Thyroid gland (tissue), 4 donors: ENCODE measurements at regions not wholly inside any gene's neighbourhood (a gene's known extent, or its start where the extent isn't known, plus 50 kb on each side); places are given as distances from the start of the nearest gene placed in this dataset.
"Not testable (repeated sequence)": the region's sequence is repeated elsewhere in the genome, so short reads cannot be mapped to it uniquely, and the experiment has no call there.

Experiments
- DNase-seq, 2 donors: peaks; one replicate each; pipeline ENCODE4 v3.0.0-alpha.2; 2019
- H3K27ac ChIP-seq, 3 donors: fragments of 200-600 bp; sonication (generic); 1 replicate in 2 of 3; 2 replicates in 1 of 3; pipeline ENCODE4 v1.5.1; 2016 to 2019; ENCODE audit warnings: mild to moderate bottlenecking in 1 of 3, moderate library complexity in 1 of 3
- H3K27me3 ChIP-seq: fragments of 200-600 bp; sonication (generic); one replicate; pipeline ENCODE4 v1.5.1; 2019
- H3K36me3 ChIP-seq, 2 donors: fragments of 200-600 bp; sonication (generic); one replicate each; pipeline ENCODE4 v1.5.1; 2016 to 2019
- H3K4me1 ChIP-seq, 2 donors: fragments of 200-600 bp; sonication (generic); one replicate each; pipeline ENCODE4 v1.5.1; 2017 to 2019
- H3K4me3 ChIP-seq, 3 donors: fragments of 200-600 bp; sonication (generic); replicated peaks in 1 of 3; 1 replicate in 2 of 3; 2 replicates in 1 of 3; pipeline ENCODE4 v1.5.1; 2016; ENCODE audit warnings: mild to moderate bottlenecking in 1 of 3
- H3K9me3 ChIP-seq: fragments of 200-600 bp; sonication (generic); one replicate; pipeline ENCODE4 v1.5.1; 2017
- POLR2A ChIP-seq, 2 donors: fragments of 450-650 bp; IDR thresholded peaks; one replicate each; pipeline ENCODE4 v1.6.1; 2017; ENCODE audit warnings: antibody characterized with exemption in 2 of 2, mild to moderate bottlenecking in 2 of 2, moderate library complexity in 1 of 2
- WGBS, 2 donors: methylation state at CpG; one replicate each; pipeline ENCODE4 v1.1.5; 2017; 5-methylcytosine and 5-hydroxymethylcytosine counted together
- intact Hi-C: fragments of 100-400 bp; cut with DNase I; formaldehyde crosslinking; loops from one replicate; pipeline ENCODE4 v1.15.1; 2023
- TF ChIP-seq, protein P1 (sequence below), 6 experiments: fragments of 200-600 bp in 3 of 6; fragments of 450-650 bp in 3 of 6; sonication (generic) in 3 of 6; IDR thresholded peaks; one replicate each; pipeline ENCODE4 v1.5.1; 2016 to 2019; ENCODE audit warnings: antibody characterized with exemption in 6 of 6, mild to moderate bottlenecking in 2 of 6, inconsistent platforms in 1 of 6, moderate library complexity in 1 of 6

DNA sequence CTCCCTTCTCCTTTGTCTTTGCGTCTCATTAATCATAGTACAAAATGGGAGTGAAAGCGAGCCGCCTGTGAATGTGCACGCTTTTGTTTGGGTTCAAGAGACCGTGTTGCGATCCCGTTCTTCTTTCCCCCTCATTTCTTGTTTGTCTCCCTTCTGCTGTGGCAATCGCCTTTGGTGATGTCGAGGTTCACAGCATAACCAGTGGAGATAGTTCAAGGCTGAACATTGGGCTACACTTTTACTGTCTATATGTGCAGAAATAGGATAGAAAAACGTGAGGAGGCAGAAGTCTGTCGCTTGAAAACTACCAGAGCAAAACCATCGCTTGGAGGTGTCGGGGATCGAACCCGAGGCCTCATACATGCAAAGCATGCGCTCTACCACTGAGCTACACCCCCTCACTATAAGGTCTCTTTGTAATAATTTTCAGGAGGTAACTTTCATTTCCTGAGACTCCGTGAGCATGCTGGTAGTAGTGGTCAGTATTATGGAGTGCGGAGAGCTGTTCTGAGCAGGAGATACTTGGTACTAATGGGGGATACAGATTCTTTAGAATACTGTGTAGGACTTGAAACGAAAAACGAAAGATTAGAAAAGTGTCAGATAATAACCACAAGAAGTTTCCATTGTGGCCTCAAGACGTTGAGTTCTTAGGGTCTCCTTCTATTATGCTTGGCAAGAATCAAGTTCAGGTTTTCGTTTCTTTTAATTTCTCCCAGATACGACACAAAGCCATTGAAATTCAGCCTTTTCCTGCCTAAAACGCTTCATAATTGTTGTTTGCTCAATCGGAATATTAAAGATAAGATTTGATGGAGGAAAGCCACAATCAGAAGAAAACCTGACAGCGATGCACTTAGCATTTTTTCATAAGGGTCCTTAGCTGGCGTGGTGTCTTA lies 106.6 kb downstream of the TRIM27 start:
- DNase-seq, result no peak
- H3K4me3 ChIP-seq, result no peak overlapping the region
- H3K27me3 ChIP-seq, result peaks cover 32% of the 10 kb centered on the region
- H3K27ac ChIP-seq, result no peak overlapping the region
- no peaks in the 10 kb centered on the region for H3K4me1 ChIP-seq
- intact Hi-C loops, result no loop called here
- H3K9me3 ChIP-seq, result no peaks in the 10 kb centered on the region
- WGBS, 2 donors, result 6 to 7% methylated on average over 27 of the region's 27 CpGs
- TF ChIP-seq POLR2A (IDR thresholded peaks at IDR 0.05), result no peak
- TF ChIP-seq, protein P1, sequence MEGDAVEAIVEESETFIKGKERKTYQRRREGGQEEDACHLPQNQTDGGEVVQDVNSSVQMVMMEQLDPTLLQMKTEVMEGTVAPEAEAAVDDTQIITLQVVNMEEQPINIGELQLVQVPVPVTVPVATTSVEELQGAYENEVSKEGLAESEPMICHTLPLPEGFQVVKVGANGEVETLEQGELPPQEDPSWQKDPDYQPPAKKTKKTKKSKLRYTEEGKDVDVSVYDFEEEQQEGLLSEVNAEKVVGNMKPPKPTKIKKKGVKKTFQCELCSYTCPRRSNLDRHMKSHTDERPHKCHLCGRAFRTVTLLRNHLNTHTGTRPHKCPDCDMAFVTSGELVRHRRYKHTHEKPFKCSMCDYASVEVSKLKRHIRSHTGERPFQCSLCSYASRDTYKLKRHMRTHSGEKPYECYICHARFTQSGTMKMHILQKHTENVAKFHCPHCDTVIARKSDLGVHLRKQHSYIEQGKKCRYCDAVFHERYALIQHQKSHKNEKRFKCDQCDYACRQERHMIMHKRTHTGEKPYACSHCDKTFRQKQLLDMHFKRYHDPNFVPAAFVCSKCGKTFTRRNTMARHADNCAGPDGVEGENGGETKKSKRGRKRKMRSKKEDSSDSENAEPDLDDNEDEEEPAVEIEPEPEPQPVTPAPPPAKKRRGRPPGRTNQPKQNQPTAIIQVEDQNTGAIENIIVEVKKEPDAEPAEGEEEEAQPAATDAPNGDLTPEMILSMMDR (IDR thresholded peaks at IDR 0.05), result no peak
- no peaks in the 10 kb centered on the region for H3K36me3 ChIP-seq

DNA sequence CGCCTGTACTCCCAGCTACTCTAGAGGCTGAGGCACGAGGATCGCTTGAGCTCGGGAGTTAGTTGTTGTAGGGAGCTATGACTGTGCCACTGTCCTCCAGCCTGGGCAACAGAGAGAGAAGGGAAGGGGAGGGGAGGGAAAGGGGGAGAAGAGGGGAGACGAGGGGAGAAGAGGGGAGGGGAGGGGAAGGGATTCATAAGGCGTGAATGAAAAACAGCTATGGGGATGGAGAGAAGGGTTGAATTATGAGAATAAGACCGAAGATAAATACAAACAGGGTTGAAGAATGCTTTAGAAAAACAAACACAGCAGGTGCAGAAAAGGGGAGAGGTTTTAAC lies 106.0 kb downstream of the TRIM27 start:
- Histone ChIP-seq H3K27ac (no peak overlapping the region), H3K4me3 (no peak overlapping the region), H3K4me1 (no peaks in the 10 kb centered on the region), H3K36me3 (no peaks in the 10 kb centered on the region), H3K9me3 (no peaks in the 10 kb centered on the region), H3K27me3 (peaks cover 26% of the 10 kb centered on the region)
- WGBS, 2 donors, result 10% methylated on average over 7 of the region's 7 CpGs
- DNase-seq, result no peak
- intact Hi-C loops, result no loop called here
- no peak for TF ChIP-seq POLR2A (IDR thresholded peaks at IDR 0.05)
- TF ChIP-seq, protein P1 (IDR thresholded peaks at IDR 0.05), result no peak

DNA sequence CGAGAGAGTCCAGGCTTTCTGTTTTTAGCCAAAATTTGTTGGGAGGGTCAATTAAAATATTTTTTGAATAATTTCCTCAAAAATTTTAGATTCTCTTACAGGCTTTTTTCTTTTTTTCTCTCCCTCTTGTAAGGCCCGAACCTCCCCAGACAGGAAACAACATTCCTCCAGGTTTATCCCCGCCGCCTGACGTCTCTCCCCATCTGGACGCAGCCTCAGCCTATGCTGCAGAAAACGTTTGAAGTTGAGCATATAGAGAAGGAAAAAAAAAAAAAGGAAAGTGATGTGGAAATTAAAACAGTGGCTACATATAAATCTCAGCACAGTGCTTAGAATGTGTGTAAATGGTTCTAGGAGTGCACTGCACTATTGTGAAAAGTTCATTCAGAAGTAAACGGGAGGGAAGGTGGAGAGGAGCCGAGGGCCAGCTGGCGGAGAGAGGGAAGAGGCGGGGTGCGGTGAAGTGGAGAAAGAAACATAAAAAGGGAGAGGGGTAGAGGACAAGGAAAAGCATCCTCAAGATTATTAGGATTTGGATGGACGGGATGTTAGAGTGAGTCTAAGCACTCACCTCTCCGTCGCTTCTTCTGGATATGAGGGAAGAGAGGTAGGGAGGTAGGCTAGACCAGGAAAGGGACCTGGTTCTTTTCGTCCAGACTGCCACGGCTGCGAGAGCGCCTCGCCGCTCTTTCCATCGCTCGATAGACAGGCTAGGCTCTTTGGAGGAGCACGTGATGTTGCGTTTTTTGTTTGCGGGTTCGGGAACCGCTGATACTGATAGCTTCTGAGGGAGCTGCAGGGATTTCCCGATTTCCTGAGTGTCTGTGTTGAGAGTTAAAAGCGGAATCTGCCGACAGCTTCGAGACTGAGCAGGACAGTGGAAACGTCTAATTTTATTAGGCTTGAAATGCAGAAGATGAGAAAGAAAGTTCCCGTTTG lies 98.7 kb downstream of the TRIM27 start:
- no peaks in the 10 kb centered on the region for H3K9me3 ChIP-seq
- intact Hi-C loops, result no loop called here
- no peaks in the 10 kb centered on the region for H3K36me3 ChIP-seq
- WGBS, 2 donors, result 4% methylated on average over 34 of the region's 34 CpGs
- no peak for DNase-seq
- H3K4me1 ChIP-seq, result peaks cover 0 to 5% of the 10 kb centered on the region in 2 donors
- peaks cover 10% of the 10 kb centered on the region for H3K27me3 ChIP-seq
- no peak overlapping the region for H3K4me3 ChIP-seq
- TF ChIP-seq, protein P1 (IDR thresholded peaks at IDR 0.05), result no peak
- TF ChIP-seq POLR2A (IDR thresholded peaks at IDR 0.05), result no peak
- no peak overlapping the region for H3K27ac ChIP-seq

- intact Hi-C loops, result no loop called here
- Histone ChIP-seq H3K9me3 (no peaks in the 10 kb centered on the region), H3K4me3 (no peak overlapping the region), H3K4me1 (peaks cover 0 to 5% of the 10 kb centered on the region in 2 donors), H3K27me3 (peaks cover 10% of the 10 kb centered on the region), H3K36me3 (no peaks in the 10 kb centered on the region), H3K27ac (no peak overlapping the region)
- WGBS, 2 donors, result 12% methylated on average over 16 of the region's 16 CpGs
- no peak for DNase-seq
- TF ChIP-seq, protein P1 (IDR thresholded peaks at IDR 0.05), result no peak
- TF ChIP-seq POLR2A (IDR thresholded peaks at IDR 0.05), result no peak
Measured at GRCh38 chr6:28825732-28826293, 98.0 kb downstream of the TRIM27 start.

DNA sequence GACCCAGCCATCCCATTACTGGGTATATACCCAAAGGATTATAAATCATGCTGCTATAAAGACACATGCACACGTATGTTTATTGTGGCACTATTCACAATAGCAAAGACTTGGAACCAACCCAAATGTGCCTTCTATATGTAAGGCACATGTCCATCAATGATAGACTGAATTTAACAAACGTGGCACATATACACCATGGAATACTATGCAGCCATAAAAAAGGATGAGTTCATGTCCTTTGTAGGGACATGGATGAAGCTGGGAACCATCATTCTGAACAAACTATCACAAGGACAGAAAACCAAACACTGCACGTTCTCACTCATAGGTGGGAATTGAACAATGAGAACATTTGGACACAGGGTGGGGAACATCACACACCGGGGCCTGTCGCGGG lies 92.1 kb downstream of the TRIM27 start:
- H3K9me3 ChIP-seq, DNase-seq, H3K36me3 ChIP-seq, H3K27ac ChIP-seq, intact Hi-C loops, H3K4me3 ChIP-seq, H3K27me3 ChIP-seq, H3K4me1 ChIP-seq: not testable (repeated sequence)
- 78 to 86% methylated on average over 6 of the region's 6 CpGs for WGBS, 2 donors

GRCh38 chr6:28836703-28837102 lies 87.1 kb downstream of the TRIM27 start:
- H3K36me3 ChIP-seq, H3K4me3 ChIP-seq, DNase-seq, H3K27me3 ChIP-seq, H3K27ac ChIP-seq, H3K9me3 ChIP-seq, H3K4me1 ChIP-seq, intact Hi-C loops: not testable (repeated sequence)
- WGBS, 2 donors, result 39 to 42% methylated on average over 21 of the region's 21 CpGs
